HG02588 (cell line): ENCODE measurements at regions not wholly inside any gene's neighbourhood (a gene's known extent, or its start where the extent isn't known, plus 50 kb on each side); places are given as distances from the start of the nearest gene placed in this dataset.
"Not testable (repeated sequence)": the region's sequence is repeated elsewhere in the genome, so short reads cannot be mapped to it uniquely, and the experiment has no call there.

ENCODE experiments used
- ATAC-seq: cut with Tn5 transposase; IDR thresholded peaks from one replicate; pipeline ENCODE4 v1.9.1; 2021; ENCODE audit warnings: mild to moderate bottlenecking, moderate library complexity; ENCODE audit not compliant: unreplicated experiment

GRCh38 chr17:31798205-31798724 is 60.8 kb downstream of the COPRS start:
- ATAC-seq: no peak

DNA sequence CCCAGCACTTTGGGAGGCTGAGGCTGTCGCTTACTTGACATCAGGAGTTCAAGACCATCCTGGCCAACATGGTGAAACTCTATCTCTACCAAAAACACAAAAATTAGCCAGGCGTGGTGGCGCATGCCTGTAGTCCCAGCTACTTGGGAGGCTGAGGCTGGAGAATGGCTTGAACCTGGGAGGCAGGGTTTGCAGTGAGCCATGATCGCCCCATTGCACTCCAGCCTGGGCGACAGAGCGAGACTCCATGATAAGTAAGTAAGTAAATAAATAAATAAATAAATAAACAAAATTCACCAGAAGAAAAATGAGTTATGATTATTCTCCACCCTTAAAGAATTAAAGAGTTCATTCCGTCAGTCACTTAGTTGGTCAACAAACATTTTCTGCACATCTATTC is 63.1 kb downstream of the COPRS start:
- ATAC-seq: not testable (repeated sequence)

- no peak for ATAC-seq
Observed at GRCh38 chr17:31794111-31794510, 64.9 kb downstream of the COPRS start.

DNA sequence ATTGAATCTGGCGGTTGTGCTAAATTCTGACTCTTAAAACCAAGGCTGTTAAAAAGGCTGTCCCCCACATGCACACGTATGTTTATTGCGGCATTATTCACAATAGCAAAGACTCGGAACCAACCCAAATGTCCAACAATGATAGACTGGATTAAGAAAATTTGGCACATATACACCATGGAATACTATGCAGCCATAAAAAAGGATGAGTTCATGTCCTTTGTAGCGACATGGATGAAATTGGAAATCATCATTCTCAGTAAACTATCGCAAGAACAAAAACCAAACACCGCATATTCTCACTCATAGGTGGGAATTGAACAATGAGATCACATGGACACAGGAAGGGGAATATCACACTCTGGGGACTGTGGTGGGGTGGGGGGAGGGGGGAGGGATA is 65.4 kb downstream of the COPRS start:
- not testable (repeated sequence) for ATAC-seq

DNA sequence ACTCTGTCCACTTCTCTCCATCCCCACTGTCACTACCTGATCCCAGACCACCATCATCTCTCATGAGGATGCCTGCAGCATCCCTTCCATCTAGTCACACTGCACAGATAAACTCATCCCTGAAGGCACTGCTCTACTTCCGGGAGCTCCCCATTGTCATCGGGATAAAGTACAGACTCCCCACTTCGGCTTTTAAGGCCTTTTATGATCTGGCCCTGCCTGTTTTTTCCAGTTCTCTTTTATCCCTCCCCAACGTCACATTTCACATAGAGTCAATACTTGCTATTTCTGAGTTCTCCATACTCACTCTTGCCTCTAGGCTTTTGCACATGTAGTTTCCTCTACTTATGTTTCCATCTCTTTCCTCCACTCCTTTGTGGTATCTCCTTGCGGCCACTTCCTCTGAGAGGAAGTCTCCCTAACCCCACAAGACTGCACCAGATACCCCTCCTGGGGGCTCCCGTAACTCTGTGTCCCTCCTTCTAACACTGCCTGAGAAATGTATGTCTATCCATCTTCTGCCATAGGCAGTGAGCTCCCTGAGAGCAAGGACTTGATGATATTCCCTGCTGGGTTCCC is 66.9 kb downstream of the COPRS start:
- no peak for ATAC-seq

GRCh38 chr17:31789707-31790505 is 69.1 kb downstream of the COPRS start:
- no peak for ATAC-seq

GRCh38 chr17:31788956-31789355 is 70.1 kb downstream of the COPRS start:
- ATAC-seq: no peak

DNA sequence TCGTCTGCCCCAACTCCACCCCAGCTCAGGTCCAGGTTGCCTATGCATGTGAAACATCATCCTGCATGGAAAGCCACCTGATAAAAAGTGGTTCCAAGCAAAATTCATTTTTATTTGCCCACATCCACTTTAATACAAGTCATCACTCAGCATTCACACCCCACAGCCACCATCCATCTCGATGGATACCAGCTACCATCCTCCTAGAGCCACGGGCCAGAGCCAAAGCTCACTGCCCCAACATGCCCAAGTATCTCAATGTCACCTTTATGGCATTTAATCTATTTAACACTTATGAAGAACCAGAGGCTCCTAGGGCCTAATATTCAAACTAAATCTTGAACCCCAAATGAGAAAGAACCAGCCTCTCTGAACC is 70.5 kb downstream of the COPRS start:
- ATAC-seq: no peak

DNA sequence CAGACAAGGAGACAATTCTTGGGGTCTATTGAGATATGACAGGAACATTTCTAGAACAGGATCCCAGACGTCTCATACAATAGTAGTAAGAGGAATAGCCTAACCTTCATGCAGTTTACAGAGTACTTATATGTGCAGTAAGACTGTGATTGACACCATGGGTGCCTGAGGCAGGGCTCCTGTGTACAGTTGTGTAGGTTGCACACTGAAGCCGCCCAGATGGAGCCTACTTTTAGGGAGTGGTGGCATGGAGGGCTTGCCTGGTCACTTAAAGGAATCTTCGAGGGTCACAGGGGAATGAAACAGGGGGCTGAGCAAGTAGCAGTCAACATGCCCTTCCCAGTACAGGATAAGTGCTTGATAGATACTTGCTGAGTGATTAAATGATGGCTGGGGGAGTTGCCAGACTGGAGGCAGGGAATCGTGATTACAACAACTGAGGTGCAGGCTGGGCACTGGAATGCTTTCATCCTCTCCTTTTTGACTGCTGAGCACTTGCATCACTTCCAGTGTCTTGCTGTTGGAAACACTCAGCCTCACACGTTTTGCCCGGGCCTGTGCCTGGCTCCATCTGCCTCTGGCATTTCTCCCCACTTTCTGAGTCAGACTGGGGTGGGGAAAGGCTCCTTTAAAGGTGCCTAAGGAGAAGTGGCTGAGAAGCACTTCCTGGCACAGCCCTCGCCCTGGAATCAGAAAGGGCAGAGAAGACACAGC is 71.0 kb downstream of the COPRS start:
- ATAC-seq: no peak

DNA sequence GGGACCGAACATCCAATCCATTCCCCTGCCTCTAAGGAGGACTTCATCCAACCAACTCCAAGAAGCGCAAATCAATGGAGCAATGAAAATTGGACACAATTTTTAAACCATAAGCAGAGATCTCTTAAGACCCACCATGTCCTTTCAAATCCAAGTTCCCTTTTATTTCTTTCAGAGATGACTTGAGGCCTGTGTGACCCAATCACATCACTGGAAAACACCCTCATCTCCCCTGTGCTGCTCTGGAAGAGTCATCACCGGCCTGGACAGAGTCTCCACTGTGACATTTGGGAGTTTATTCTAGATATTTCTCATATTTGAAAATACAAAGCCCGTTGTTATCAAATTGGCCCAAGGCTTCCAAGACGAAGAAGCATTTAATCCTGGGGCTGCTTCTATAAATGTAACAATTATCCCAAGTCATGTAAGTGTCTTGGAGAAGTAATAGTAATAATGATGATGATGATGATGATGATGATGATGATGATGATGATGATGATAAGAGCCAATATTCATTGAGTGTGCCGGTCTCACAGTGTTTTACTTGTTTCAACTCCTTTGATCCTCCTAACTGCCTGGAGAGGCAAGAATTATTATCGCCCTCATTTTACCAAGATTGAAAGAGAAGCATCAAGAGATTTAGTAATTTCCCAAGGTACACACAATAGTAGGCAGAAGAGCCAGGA is 72.1 kb downstream of the COPRS start:
- no peak for ATAC-seq

GRCh38 chr17:31780483-31780882 is 78.6 kb downstream of the COPRS start:
- ATAC-seq: no peak

GRCh38 chr17:31778523-31778922 is 80.5 kb downstream of the COPRS start:
- no peak for ATAC-seq

- not testable (repeated sequence) for ATAC-seq
Observed at GRCh38 chr17:31771328-31771727, 87.7 kb downstream of the COPRS start.

- not testable (repeated sequence) for ATAC-seq
Observed at GRCh38 chr17:31770501-31770900, 88.5 kb downstream of the COPRS start.

DNA sequence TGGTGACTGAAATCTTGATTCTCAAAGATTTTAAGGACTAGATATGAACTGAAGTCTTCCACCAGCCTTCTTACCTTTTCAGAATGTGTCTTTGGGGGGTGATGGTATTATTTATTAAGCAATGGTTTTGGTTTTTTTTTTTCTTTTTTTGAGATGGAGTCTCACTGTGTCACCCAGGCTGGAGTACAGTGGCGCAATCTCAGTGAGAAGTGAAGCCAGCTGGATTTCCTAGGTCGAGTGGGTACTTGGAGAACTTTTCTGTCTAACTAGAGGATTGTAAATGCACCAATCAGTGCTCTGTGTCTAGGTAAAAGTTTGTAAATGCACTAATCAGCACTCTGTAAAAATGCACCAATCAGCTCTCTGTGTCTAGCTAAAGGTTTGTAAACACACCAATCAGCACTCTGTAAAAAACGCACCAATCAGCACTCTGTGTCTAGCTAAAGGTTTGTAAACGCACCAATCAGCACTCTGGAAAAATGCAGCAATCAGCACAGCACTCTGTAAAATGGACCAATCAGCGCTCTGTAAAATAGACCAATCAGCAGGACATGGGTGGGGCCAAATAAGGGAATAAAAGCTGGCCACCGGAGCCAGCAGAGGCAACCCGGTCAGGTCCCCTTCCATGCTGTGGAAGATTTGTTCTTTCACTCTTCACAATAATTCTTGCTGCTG is 97.1 kb downstream of the COPRS start:
- ATAC-seq: not testable (repeated sequence)

DNA sequence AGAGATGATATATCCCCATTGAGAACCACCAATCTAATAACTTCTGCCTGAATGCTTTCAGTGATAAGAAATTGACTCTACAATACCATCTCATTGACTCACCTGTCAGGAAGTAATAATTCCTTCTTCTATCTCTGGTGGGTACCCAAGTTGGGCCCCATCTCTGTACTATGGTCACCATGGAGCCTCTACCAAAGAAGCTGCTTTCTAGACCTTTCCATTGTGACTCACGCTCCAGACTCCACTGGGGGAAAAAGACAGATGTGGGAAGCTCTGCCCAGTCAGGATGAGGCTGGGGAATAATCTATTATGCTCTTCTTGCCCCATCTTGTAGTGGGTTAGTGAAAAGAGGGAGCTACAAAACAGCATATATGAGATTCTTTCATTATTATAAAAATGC is 100.4 kb downstream of the COPRS start:
- ATAC-seq: no peak

- ATAC-seq: no peak
Observed at GRCh38 chr17:31757097-31757496, 101.9 kb downstream of the COPRS start.

- no peak for ATAC-seq
Observed at GRCh38 chr17:31754239-31754945, 104.7 kb downstream of the COPRS start.

DNA sequence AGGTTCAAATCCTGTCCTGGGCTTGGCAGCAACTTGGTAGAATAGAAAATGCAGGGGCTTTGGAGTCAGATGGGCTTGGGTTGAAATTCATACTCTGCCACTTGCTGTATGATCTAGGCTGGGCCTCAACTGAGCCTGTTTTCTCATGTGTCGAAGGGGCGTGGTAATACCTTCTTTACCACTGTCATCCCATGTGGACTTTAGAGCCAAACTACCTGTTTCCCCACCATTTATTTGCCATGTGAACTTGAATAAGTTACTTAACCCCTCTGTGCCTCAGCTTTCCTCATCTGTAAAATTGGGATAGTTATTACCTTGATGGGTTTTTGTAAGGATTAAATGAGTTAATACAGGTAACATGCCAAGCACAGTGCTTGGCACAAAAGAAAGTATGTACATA is 106.0 kb downstream of the COPRS start:
- ATAC-seq: no peak

- ATAC-seq: no peak
Observed at GRCh38 chr17:31752584-31752983, 106.5 kb downstream of the COPRS start.
